PC-9 (cell line): ENCODE measurements at regions not wholly inside any gene's neighbourhood (a gene's known extent, or its start where the extent isn't known, plus 50 kb on each side); places are given as distances from the start of the nearest gene placed in this dataset.

Source experiments
- EZH2 ChIP-seq: fragments of 200-600 bp; sonication (generic); IDR thresholded peaks from 2 replicates; pipeline ENCODE4 v1.8.0; 2017; ENCODE audit warnings: antibody characterized with exemption, low read depth
- TF ChIP-seq, protein P1 (sequence below): fragments of 200-600 bp; sonication (generic); conservative IDR thresholded peaks from 2 replicates; pipeline ENCODE4 v1.6.1; 2017; ENCODE audit warnings: mixed run types, antibody characterized with exemption, mild to moderate bottlenecking, moderate library complexity

DNA sequence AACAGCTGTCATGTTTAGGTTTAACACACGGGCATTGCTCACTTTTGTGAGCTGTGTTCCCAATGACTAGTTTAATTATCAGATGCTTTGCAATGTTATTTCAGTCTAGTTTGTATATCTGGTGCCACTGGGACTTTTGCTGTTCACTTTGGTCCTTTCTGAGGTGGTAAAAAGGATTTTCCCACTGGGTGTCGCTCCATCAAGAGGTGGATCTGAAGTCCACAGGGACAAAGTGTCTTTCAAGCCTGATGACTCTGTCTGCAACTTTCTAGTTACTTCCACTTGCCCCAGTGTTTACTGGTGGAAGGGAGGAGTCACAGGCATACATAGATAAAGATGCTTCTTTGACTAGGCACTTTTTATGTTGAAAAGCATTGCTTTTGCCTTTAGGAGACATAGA, 242.2 kb downstream of the HGF start:
- TF ChIP-seq, protein P1, sequence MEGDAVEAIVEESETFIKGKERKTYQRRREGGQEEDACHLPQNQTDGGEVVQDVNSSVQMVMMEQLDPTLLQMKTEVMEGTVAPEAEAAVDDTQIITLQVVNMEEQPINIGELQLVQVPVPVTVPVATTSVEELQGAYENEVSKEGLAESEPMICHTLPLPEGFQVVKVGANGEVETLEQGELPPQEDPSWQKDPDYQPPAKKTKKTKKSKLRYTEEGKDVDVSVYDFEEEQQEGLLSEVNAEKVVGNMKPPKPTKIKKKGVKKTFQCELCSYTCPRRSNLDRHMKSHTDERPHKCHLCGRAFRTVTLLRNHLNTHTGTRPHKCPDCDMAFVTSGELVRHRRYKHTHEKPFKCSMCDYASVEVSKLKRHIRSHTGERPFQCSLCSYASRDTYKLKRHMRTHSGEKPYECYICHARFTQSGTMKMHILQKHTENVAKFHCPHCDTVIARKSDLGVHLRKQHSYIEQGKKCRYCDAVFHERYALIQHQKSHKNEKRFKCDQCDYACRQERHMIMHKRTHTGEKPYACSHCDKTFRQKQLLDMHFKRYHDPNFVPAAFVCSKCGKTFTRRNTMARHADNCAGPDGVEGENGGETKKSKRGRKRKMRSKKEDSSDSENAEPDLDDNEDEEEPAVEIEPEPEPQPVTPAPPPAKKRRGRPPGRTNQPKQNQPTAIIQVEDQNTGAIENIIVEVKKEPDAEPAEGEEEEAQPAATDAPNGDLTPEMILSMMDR = no peak
- TF ChIP-seq EZH2 = no peak
